Natural killer cell (primary cell): ENCODE measurements at regions not wholly inside any gene's neighbourhood (a gene's known extent, or its start where the extent isn't known, plus 50 kb on each side); places are given as distances from the start of the nearest gene placed in this dataset.

Experiments
- ATAC-seq, 3 donors: fragments of 150-1000 bp in 2 of 3; fragments of 200-7000 bp in 1 of 3; cut with Tn5 transposase; 1 replicate in 1 of 3; 2 replicates in 2 of 3; pipeline ENCODE4 v1.10.0; 2021; ENCODE audit warnings: mild to moderate bottlenecking in 2 of 3, moderate library complexity in 2 of 3
- DNase-seq, 2 donors: peaks; one replicate each; pipeline versions ENCODE4 v3.0.0 to v3.0.0-alpha.2; 2013 to 2021; ENCODE audit warnings: mixed read lengths in 1 of 2
- H3K27ac ChIP-seq: one replicate; pipeline ENCODE4 v1.5.1; 2013; ENCODE audit warnings: mild to moderate bottlenecking, low read length
- H3K27me3 ChIP-seq: one replicate; pipeline ENCODE4 v1.6.1; 2013; ENCODE audit warnings: low read length; ENCODE audit not compliant: control insufficient read depth, insufficient read depth
- H3K36me3 ChIP-seq: one replicate; pipeline ENCODE4 v1.6.1; 2013; ENCODE audit warnings: low read length; ENCODE audit not compliant: control insufficient read depth, insufficient read depth
- H3K4me1 ChIP-seq: one replicate; pipeline ENCODE4 v1.6.1; 2013; ENCODE audit warnings: low read length; ENCODE audit not compliant: control insufficient read depth, insufficient read depth
- H3K4me3 ChIP-seq: one replicate; pipeline ENCODE4 v1.5.1; 2013; ENCODE audit warnings: low read length
- H3K9me3 ChIP-seq: one replicate; pipeline ENCODE4 v1.6.1; 2013; ENCODE audit warnings: low read length; ENCODE audit not compliant: control insufficient read depth, insufficient read depth
- H3K27ac Mint-ChIP-seq, 2 donors: one replicate each; pipeline ENCODE4 v1.8.0; 2022; ENCODE audit warnings: mild to moderate bottlenecking in 2 of 2, mixed read lengths in 2 of 2, moderate library complexity in 1 of 2
- H3K27me3 Mint-ChIP-seq, 2 donors: one replicate each; pipeline ENCODE4 v1.8.0; 2022; ENCODE audit warnings: low read depth in 2 of 2, mixed read lengths in 2 of 2
- H3K36me3 Mint-ChIP-seq: one replicate; pipeline ENCODE4 v1.8.0; 2022; ENCODE audit warnings: mixed read lengths
- H3K4me1 Mint-ChIP-seq, 2 donors: one replicate each; pipeline ENCODE4 v1.8.0; 2022; ENCODE audit warnings: mixed read lengths in 2 of 2
- H3K4me3 Mint-ChIP-seq: one replicate; pipeline ENCODE4 v1.8.0; 2022; ENCODE audit warnings: mild to moderate bottlenecking, moderate library complexity, mixed read lengths
- H3K9me3 Mint-ChIP-seq, 2 donors: one replicate each; pipeline ENCODE4 v1.8.0; 2022; ENCODE audit warnings: mixed read lengths in 2 of 2
- WGBS: methylation state at CpG from one replicate; pipeline ENCODE4 v1.1.7; 2013; ENCODE audit warnings: missing lambda C conversion rate; ENCODE audit not compliant: insufficient coverage; 5-methylcytosine and 5-hydroxymethylcytosine counted together
- intact Hi-C: fragments of 100-400 bp; cut with micrococcal nuclease; formaldehyde crosslinking; loops from one replicate; pipeline ENCODE4 v1.14.2; 2022
- TF ChIP-seq, protein P1 (sequence below): fragments of 200-600 bp; IDR thresholded peaks from one replicate; pipeline ENCODE4 v1.8.0; 2022; ENCODE audit warnings: antibody characterized with exemption

DNA sequence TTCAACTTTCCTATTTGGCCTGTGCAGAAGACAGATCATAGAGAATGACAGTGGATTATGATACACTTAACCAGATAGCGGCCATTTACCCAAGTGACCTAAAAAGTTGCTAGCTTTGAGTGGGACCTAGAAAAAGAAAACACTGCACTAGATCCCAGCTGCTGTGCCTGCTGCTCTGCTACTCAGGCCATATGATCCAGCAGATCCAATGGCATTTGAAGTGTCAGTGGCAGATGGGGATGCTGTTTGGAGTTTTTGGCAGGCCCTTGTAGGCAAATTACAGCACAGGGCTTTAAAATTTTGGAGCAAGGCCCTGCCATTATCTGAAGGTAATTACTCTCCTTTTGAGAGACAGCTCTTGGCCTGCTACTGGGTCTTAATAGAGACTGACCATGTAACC is 74.0 kb upstream of the KCNE2 start:
- DNase-seq (no peak), ATAC-seq (no peak)
- WGBS, result 95% methylated on average over 1 of the region's 1 CpG
- no peaks in the 10 kb centered on the region for H3K27me3 ChIP-seq
- Mint-ChIP-seq H3K4me3 (no peak overlapping the region), H3K9me3 (peaks cover 0 to 3% of the 10 kb centered on the region in 2 donors), H3K36me3 (peaks cover 19% of the 10 kb centered on the region), H3K27ac (no peak overlapping the region), H3K4me1 (no peaks in the 10 kb centered on the region), H3K27me3 (peaks cover 0 to 3% of the 10 kb centered on the region in 2 donors)
- TF ChIP-seq, protein P1, sequence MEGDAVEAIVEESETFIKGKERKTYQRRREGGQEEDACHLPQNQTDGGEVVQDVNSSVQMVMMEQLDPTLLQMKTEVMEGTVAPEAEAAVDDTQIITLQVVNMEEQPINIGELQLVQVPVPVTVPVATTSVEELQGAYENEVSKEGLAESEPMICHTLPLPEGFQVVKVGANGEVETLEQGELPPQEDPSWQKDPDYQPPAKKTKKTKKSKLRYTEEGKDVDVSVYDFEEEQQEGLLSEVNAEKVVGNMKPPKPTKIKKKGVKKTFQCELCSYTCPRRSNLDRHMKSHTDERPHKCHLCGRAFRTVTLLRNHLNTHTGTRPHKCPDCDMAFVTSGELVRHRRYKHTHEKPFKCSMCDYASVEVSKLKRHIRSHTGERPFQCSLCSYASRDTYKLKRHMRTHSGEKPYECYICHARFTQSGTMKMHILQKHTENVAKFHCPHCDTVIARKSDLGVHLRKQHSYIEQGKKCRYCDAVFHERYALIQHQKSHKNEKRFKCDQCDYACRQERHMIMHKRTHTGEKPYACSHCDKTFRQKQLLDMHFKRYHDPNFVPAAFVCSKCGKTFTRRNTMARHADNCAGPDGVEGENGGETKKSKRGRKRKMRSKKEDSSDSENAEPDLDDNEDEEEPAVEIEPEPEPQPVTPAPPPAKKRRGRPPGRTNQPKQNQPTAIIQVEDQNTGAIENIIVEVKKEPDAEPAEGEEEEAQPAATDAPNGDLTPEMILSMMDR, result no peak
- no peak overlapping the region for H3K27ac ChIP-seq
- peaks cover 16% of the 10 kb centered on the region for H3K9me3 ChIP-seq
- H3K4me3 ChIP-seq, result no peak overlapping the region
- no peaks in the 10 kb centered on the region for H3K36me3 ChIP-seq
- no peaks in the 10 kb centered on the region for H3K4me1 ChIP-seq
- intact Hi-C loops, result no loop called here

DNA sequence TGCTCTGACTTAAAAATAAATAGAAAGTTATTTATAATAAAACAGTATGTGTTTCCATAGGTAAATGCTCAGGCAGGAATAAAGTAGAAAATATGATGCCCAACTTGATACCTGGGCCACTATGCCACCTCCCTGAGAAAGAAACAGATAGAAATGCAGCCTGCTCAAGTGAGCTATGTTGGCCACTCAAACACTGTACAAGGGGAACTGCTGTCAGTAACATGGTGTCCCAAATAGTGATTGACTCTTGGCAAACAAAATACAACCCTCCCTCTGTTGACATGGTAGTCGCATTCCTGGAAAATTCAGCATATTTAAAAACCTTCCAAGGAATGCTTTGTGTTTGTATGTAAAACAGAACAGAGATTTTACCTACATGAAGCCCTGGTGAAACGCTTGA is 66.9 kb upstream of the KCNE2 start:
- ATAC-seq (no peak), DNase-seq (no peak)
- Mint-ChIP-seq H3K36me3 (no peaks in the 10 kb centered on the region), H3K4me3 (no peak overlapping the region), H3K27ac (no peak overlapping the region), H3K9me3 (peaks cover 0 to 3% of the 10 kb centered on the region in 2 donors), H3K27me3 (peaks cover 0 to 3% of the 10 kb centered on the region in 2 donors), H3K4me1 (no peaks in the 10 kb centered on the region)
- Histone ChIP-seq H3K27me3 (no peaks in the 10 kb centered on the region), H3K36me3 (no peaks in the 10 kb centered on the region), H3K4me3 (no peak overlapping the region), H3K9me3 (no peaks in the 10 kb centered on the region), H3K4me1 (no peaks in the 10 kb centered on the region), H3K27ac (no peak overlapping the region)
- TF ChIP-seq, protein P1, result no peak
- 100% methylated on average over 1 of the region's 2 CpGs for WGBS
- intact Hi-C loops, result no loop called here

DNA sequence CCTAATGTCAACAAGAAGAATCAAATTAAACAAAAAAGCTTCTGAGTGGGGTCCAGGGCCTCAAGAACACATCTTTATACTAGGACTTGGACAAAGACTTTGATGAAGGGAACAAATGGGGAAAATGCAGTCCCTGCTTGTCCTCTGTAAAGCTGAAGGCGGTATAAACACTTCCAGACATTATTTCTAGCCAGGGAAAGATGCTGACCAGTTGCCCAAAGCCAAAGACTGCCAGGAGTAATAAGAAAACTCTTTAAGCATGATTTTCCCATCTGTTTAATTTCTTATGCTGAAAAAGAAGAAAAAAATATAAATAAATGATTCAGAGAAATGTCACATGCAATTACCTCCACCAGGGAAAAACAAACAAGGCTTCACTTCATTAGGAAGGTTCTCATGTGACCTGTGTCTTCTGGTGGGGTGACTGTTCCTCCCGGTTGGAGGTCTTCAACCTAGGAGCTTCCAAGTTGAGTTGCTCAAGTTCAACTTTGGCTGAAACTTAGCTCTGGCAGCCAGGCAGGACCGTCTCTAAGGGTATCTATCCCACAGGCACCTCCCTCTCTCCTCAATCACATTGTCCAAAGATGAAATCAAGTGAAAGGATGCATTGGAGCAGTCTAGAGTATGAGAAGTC is 65.2 kb upstream of the KCNE2 start:
- Mint-ChIP-seq H3K4me3 (no peak overlapping the region), H3K4me1 (no peaks in the 10 kb centered on the region), H3K27ac (no peak overlapping the region), H3K36me3 (no peaks in the 10 kb centered on the region), H3K27me3 (peaks cover 7% of the 10 kb centered on the region in 2 donors), H3K9me3 (peaks cover 0 to 3% of the 10 kb centered on the region in 2 donors)
- whole genome bisulfite sequencing, result 91% methylated on average over 2 of the region's 3 CpGs
- DNase-seq (no peak), ATAC-seq (no peak)
- H3K36me3 ChIP-seq, result no peaks in the 10 kb centered on the region
- H3K9me3 ChIP-seq, result no peaks in the 10 kb centered on the region
- H3K4me3 ChIP-seq, result no peak overlapping the region
- H3K27ac ChIP-seq, result no peak overlapping the region
- H3K4me1 ChIP-seq, result no peaks in the 10 kb centered on the region
- H3K27me3 ChIP-seq, result no peaks in the 10 kb centered on the region
- TF ChIP-seq, protein P1, result no peak
- intact Hi-C loops, result no loop called here

DNA sequence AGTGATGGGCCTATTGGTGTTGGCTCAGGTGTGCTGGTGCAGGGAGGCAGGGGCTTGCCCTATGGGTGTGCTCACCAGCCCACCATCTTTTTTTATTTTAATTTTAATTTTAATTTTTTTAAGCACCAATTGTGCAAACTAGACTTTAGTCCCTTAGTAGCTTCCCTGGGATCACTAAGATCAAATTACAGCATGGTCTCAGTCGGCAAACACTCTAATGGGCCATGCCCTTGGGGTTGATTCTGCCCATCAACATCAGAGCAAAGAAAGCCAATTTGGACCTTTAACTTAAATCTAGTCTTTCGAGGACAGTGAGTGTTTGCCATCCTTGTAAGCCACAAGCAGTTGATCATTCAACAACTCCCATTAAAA is 64.7 kb upstream of the KCNE2 start:
- Histone ChIP-seq H3K4me1 (no peaks in the 10 kb centered on the region), H3K36me3 (no peaks in the 10 kb centered on the region), H3K27me3 (no peaks in the 10 kb centered on the region), H3K27ac (no peak overlapping the region), H3K9me3 (no peaks in the 10 kb centered on the region), H3K4me3 (no peak overlapping the region)
- no peak overlapping the region for H3K4me3 Mint-ChIP-seq
- no peak for DNase-seq
- TF ChIP-seq, protein P1, result no peak
- H3K4me1 Mint-ChIP-seq, result no peaks in the 10 kb centered on the region
- H3K9me3 Mint-ChIP-seq, result peaks cover 0 to 3% of the 10 kb centered on the region in 2 donors
- WGBS, result 79% methylated on average over 2 of the region's 2 CpGs
- no peak for ATAC-seq
- H3K27me3 Mint-ChIP-seq, result peaks cover 7% of the 10 kb centered on the region in 2 donors
- no peaks in the 10 kb centered on the region for H3K36me3 Mint-ChIP-seq
- intact Hi-C loops, result no loop called here
- no peak overlapping the region for H3K27ac Mint-ChIP-seq
